ENCODE measurements at regions not wholly inside any gene's neighbourhood (a gene's known extent, or its start where the extent isn't known, plus 50 kb on each side); places are given as distances from the start of the nearest gene placed in this dataset.

GRCh38 chr10:118513174-118513573 lies 82.3 kb downstream of the PRLHR start:
- H3K4me3 Mint-ChIP-seq, result no peak overlapping the region
- intact Hi-C loops (cut with micrococcal nuclease), result no loop called here
- ChIA-PET CTCF (no interaction called here), POLR2A (no interaction called here)
- H3K9me3 Mint-ChIP-seq, result peaks cover under 1% of the 10 kb centered on the region
- no peak overlapping the region for H3K27ac Mint-ChIP-seq
- peaks cover 4% of the 10 kb centered on the region for H3K27me3 Mint-ChIP-seq
- no peaks in the 10 kb centered on the region for H3K36me3 Mint-ChIP-seq (ENCODE audit: low read depth)
- ATAC-seq (ENCODE audit: low read depth), result no peak
- no peaks in the 10 kb centered on the region for H3K4me1 Mint-ChIP-seq
- TF ChIP-seq CTCF (IDR thresholded peaks at IDR 0.05), result no peak
- no peak for DNase-seq

- no peak for DNase-seq
- no peak for ATAC-seq (ENCODE audit: low read depth)
- Mint-ChIP-seq H3K9me3 (no peaks in the 10 kb centered on the region), H3K4me1 (no peaks in the 10 kb centered on the region), H3K4me3 (no peak overlapping the region), H3K36me3 (ENCODE audit: low read depth) (no peaks in the 10 kb centered on the region), H3K27me3 (peaks cover 6% of the 10 kb centered on the region), H3K27ac (no peak overlapping the region)
- no peak for TF ChIP-seq CTCF (IDR thresholded peaks at IDR 0.05)
- POLR2A ChIA-PET, result no interaction called here
- CTCF ChIA-PET, result no interaction called here
- intact Hi-C loops (cut with micrococcal nuclease), result no loop called here
These were observed 83.7 kb downstream of the PRLHR start for GRCh38 chr10:118511711-118512110.

- H3K4me1 Mint-ChIP-seq, result no peaks in the 10 kb centered on the region
These were observed 86.6 kb downstream of the PRLHR start for GRCh38 chr10:118508863-118509262.

GRCh38 chr10:118508355-118508754 lies 87.1 kb downstream of the PRLHR start:
- DNase-seq (no peak), ATAC-seq (ENCODE audit: low read depth) (no peak)
- Mint-ChIP-seq H3K36me3 (ENCODE audit: low read depth) (no peaks in the 10 kb centered on the region), H3K27me3 (peaks cover 6% of the 10 kb centered on the region), H3K27ac (no peak overlapping the region), H3K4me1 (no peaks in the 10 kb centered on the region), H3K4me3 (no peak overlapping the region), H3K9me3 (no peaks in the 10 kb centered on the region)
- TF ChIP-seq CTCF (IDR thresholded peaks at IDR 0.05), result no peak
- intact Hi-C loops (cut with micrococcal nuclease), result no loop called here
- CTCF ChIA-PET, result no interaction called here
- POLR2A ChIA-PET, result no interaction called here

More at GRCh38 chr10:118508863-118509262, 86.6 kb downstream of the PRLHR start:
- no peak overlapping the region for H3K4me3 Mint-ChIP-seq
- DNase-seq, result no peak
- intact Hi-C loops (cut with micrococcal nuclease), result no loop called here
- H3K27ac Mint-ChIP-seq, result no peak overlapping the region
- CTCF ChIA-PET, result no interaction called here
- no peak for ATAC-seq (ENCODE audit: low read depth)
- H3K36me3 Mint-ChIP-seq (ENCODE audit: low read depth), result no peaks in the 10 kb centered on the region
- POLR2A ChIA-PET, result no interaction called here
- no peaks in the 10 kb centered on the region for H3K9me3 Mint-ChIP-seq
- TF ChIP-seq CTCF (IDR thresholded peaks at IDR 0.05), result no peak
- peaks cover 6% of the 10 kb centered on the region for H3K27me3 Mint-ChIP-seq

- Mint-ChIP-seq H3K36me3 (ENCODE audit: low read depth) (no peaks in the 10 kb centered on the region), H3K27ac (no peak overlapping the region), H3K4me3 (no peak overlapping the region), H3K27me3 (peaks cover 3% of the 10 kb centered on the region), H3K4me1 (no peaks in the 10 kb centered on the region), H3K9me3 (no peaks in the 10 kb centered on the region)
- ChIA-PET CTCF (no interaction called here), POLR2A (no interaction called here)
- ATAC-seq (ENCODE audit: low read depth), result no peak
- no peak for DNase-seq
- no peak for TF ChIP-seq CTCF (IDR thresholded peaks at IDR 0.05)
- intact Hi-C loops (cut with micrococcal nuclease), result no loop called here
These were observed 88.5 kb downstream of the PRLHR start for GRCh38 chr10:118506671-118507590.
